CD4-positive, alpha-beta T cell treated with Interleukin-10 for 1 hour (primary cell): ENCODE measurements at regions not wholly inside any gene's neighbourhood (a gene's known extent, or its start where the extent isn't known, plus 50 kb on each side); places are given as distances from the start of the nearest gene placed in this dataset.

Experiments used
- DNase-seq: peaks from one replicate; pipeline ENCODE4 v3.0.0-alpha.2; 2020

- DNase-seq = no peak
Observed at GRCh38 chr6:11290027-11290426, 57.6 kb upstream of the NEDD9 start.

GRCh38 chr6:11288065-11288464, 55.6 kb upstream of the NEDD9 start:
- no peak for DNase-seq

GRCh38 chr6:11284996-11285395, 52.5 kb upstream of the NEDD9 start:
- DNase-seq = no peak

- no peak for DNase-seq
Observed at GRCh38 chr6:11283629-11284028, 51.2 kb upstream of the NEDD9 start.

- no peak for DNase-seq
Observed at GRCh38 chr6:11282875-11283274, 50.4 kb upstream of the NEDD9 start.
